G401.6 (cell line): ENCODE measurements at regions not wholly inside any gene's neighbourhood (a gene's known extent, or its start where the extent isn't known, plus 50 kb on each side); places are given as distances from the start of the nearest gene placed in this dataset.

ENCODE experiments used
- FAIRE-seq: peaks from 2 replicates; lab custom pipeline; 2012; peaks lifted over from hg19 to GRCh38; lab: Jason Lieb, UNC

GRCh38 chr3:127395663-127396355 lies 108.0 kb upstream of the PRR20G start:
- no peak for FAIRE-seq

DNA sequence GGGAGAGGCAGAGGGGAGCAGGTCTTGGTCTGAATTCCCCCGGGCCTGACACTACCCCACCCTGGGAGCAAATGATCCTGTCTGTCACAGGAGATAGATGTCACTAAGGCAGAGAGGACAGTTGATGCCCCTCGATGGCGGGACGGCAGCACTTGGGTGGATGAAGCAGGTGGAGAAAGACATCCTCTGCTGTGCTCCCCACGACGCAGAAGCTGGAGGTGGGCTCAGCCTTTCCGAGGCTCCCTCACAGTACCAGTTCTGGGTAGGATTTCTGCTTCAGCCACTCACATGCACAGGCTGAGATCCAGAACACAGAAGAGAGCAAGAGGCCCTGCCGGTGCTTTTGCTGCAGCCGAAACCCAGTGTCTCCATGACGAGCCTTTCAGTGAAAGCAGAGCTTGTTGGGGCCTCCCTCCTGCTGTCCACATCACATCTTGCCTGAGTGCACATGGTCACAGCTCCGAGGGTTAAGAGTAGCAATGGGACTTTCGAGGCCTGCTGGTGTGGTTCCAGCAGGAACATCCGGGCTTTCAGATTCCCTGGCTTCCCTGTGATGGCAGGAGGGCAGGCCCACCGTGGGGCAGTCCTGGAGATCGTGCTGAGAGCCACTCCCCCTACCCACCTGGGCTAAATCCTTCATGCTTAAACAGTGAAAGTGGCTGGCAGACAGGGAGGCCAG lies 107.3 kb upstream of the PRR20G start:
- FAIRE-seq: no peak

DNA sequence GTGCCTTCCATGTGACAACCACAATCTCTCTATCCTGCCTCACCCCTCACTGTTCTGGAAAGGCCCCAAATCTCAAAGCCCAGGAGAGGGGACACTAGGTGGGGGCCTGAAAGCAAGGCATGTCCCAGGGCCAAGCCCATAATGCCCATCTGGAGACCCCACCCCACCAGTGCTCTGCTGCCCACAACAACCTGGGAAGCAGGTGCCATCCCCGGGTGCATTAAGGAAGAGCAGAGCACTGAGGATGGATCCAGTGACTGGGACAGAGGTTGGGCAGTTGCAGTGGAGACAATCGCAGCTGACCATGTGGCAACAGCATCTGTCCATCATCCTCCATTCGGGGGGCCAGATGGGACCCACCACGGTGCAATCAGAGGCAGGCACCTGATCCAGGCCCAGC lies 106.2 kb upstream of the PRR20G start:
- no peak for FAIRE-seq

- no peak for FAIRE-seq
Observed at GRCh38 chr3:127393131-127393820, 105.4 kb upstream of the PRR20G start.

GRCh38 chr3:127392156-127392490 lies 104.3 kb upstream of the PRR20G start:
- no peak for FAIRE-seq

- no peak for FAIRE-seq
Observed at GRCh38 chr3:127391436-127392155, 103.8 kb upstream of the PRR20G start.

- no peak for FAIRE-seq
Observed at GRCh38 chr3:127390365-127391025, 102.6 kb upstream of the PRR20G start.

DNA sequence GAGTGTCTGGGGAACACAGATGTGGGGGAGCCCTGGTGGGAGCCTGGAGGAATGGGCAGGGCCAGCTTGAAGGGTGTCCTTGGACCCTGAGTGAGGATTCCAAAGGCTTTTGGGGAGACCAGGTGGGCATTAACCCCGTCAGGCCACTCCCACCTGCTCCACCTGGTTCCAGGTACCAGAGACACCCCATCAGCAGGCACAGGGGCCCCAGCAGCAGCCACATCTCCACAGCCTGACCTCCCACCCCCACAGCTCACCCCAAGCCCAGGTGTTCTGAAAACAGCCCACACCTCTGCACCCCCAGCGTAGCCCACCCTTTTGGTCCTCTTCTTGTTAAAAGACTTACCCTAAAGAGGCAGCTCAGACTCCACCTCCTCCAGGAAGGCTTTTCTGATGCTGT lies 102.1 kb upstream of the PRR20G start:
- no peak for FAIRE-seq

- FAIRE-seq: no peak
Observed at GRCh38 chr3:127389420-127389819, 101.6 kb upstream of the PRR20G start.

DNA sequence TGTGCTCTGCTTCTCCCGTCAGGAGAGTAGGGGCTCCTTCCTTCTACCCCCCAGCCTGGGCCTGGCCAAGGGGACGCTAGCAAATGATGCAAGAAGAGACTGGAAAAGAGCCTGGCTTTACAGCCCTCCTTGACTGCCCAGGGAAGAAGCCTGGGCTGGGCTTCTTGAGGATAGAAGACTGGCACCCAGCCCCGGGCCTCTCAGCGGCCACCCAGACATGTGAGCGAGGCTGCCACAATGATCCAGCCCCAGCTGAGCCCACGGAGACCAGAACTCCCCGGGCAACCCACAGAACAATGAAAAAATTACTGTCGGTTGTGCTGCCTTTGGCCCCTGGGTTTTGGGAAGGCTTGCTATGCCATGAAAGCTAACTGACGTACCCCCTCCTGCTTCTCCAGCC lies 100.6 kb upstream of the PRR20G start:
- no peak for FAIRE-seq

DNA sequence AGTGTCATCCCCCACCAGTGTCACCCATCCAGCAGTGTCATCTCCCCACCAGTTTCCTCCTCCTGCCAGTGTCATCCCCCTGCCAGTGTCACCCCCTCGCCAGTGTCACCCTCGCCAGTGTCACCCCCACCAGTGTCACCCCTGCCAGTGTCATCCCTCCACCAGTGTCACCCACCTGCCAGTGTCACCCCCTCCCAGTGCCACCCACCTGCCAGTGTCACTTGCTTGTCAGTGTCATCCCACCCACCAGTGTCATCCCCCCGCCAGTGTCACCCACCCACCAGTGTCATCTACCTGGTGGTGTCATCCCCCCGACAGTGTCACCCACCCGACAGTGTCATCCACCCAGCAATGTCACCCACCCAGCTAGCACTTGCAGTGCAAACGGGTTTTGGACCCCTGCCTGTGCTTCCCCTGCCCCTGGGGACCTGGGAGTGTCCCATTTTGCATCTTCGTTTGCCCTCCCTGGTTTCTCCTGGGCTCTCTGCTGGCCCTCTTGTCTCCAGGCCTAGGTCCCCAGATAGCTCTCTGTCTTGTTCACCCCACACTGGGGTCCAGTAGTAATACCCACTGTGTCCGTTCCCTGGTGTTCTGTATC lies 99.8 kb upstream of the PRR20G start:
- no peak for FAIRE-seq

DNA sequence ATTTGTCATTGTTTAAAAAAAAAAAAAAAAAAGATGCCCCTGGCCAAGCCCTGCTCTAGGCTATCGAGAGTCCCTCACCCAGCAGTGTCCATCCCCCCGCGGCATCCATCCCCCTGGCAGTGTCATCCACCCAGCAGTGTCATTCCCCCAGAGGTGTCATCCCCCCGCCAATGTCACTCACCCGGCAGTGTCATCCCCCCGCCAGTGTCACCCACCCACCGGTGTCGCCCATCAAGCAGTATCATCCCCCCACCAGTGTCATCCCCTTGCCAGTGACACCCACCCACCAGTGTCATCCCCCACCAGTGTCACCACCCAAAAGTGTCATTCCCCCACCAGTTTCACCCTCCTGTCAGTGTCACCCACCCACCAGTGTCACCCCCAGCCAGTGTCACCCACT lies 99.3 kb upstream of the PRR20G start:
- no peak for FAIRE-seq

GRCh38 chr3:127386490-127386889 lies 98.6 kb upstream of the PRR20G start:
- FAIRE-seq: no peak

- no peak for FAIRE-seq
Observed at GRCh38 chr3:127385540-127385870, 97.7 kb upstream of the PRR20G start.

- no peak for FAIRE-seq
Observed at GRCh38 chr3:127384717-127385539, 97.1 kb upstream of the PRR20G start.

GRCh38 chr3:127383656-127384179 lies 95.9 kb upstream of the PRR20G start:
- FAIRE-seq: no peak

DNA sequence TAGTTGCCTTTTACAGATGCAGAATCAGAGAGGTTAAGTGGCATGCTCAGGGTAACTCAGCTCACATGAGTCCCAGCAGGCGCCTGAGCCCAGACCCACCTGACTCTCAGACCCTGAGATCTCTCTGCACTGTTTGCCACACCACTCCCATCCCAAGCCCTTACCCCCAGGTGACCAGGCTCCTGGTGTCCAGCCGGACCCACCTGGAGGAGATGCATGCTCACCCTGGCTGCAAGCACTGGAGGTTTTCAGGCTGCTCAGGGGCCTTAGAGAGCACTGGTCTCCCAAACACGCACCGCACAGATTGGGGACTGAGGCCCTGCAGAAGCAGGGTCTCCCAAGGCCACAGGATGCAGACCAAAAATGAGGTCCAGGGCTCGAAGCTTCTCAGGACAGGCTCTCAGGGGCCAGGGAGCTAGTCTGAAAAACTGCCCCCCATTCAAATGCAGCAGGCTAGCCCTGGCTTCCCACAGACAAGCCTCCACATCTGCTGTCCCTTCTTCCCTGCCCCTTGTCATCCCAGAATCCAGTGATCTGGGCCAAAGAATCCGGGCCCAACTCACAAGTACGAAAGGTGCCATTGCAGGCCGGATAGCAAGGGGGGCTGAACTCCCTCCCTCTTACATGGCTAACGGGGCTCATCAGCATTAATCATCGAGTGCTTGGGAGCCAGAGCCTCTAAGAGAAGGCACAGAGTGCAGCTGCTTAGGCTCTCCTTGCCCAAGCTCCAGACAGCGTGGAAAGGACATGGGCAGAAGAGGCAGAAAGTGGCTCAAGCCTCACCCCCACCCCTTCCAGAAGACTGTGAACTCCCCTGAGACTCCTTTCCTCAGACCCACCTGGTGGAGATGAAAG lies 90.2 kb upstream of the PRR20G start:
- FAIRE-seq: no peak

DNA sequence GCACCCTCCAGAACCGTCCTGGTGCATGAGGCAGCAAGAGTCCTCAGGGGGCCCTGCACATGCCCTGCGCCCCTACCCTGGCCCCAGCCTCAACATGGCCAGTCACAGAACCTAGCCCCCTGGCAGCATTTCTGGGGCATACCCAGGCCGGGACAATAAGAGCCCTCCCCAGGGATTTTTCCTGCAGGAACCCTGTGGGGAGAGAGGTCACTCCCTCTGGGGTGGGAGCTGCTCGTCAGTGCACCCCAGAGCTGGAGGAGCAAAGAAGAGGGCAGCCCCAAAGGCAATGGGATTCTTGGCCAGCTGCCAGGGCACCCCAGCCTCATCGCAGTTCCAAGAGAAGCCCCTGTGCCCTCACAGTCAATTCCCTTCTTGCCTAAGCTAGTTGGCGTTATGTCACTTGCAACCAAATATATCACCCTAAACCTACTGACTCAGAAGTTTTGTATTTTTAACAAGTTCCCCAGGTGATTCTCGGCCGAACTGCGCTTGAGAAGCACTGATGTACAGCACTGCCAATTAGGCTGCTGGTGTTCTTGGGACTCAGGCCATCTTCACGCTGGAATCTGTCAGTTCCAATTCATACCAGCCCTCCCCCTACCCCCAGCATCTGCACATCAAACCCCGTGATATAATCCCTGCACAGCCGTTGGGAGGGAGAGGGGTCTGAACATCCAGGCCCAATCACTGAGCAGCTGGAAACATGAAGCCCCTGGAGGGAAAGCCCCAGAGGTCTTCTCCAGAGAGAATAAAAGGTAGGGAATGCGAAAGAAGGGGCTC lies 87.5 kb upstream of the PRR20G start:
- FAIRE-seq: no peak
